Medulla oblongata (tissue), 1 donor: ENCODE measurements at regions not wholly inside any gene's neighbourhood (a gene's known extent, or its start where the extent isn't known, plus 50 kb on each side); places are given as distances from the start of the nearest gene placed in this dataset.
"Not testable (repeated sequence)": the region's sequence is repeated elsewhere in the genome, so short reads cannot be mapped to it uniquely, and the experiment has no call there.

Experiments used
- DNase-seq: peaks from one replicate; pipeline ENCODE4 v3.0.0-alpha.2; 2015; ENCODE audit errors: extremely low spot score

DNA sequence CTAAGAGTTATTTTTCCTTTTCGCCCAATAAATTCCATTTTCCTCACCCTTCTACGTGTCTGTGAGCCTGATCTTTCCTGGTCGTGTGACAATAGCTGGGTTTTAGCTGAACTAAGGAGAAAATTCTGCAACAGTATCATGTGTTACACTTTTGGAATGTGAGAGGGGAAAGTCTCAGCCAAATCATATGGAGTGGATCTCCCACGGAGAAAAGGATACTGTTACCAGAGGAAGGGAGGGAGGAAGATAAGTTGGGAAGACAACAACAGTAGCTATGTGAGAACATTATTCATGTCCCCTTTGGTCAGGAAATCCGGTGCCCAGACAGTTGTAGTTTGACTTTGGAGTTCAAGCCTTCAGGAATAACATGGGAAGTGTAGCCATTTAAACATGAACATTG lies 584.0 kb upstream of the RAG2 start:
- no peak for DNase-seq

- DNase-seq, result no peak
These were observed 579.7 kb upstream of the RAG2 start for GRCh38 chr11:37177721-37178120.

DNA sequence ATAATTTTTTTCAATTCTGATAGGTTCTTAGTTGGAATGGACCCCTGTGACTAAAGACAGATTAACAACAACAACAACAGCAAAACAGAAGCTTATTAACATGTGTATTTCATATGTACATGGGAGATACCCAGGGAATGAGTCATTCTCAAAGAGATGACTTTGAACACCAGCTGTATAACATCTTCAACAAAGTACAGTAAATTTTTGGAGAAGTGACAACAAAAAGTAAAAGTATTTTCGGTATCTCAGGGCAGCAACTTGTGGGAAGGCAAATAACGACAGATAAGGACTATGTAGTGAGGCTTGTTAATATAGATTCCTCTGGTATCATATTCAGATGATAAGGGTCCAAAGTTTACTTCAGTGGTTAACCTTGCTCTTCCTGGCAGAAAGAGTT lies 573.4 kb upstream of the RAG2 start:
- no peak for DNase-seq

DNA sequence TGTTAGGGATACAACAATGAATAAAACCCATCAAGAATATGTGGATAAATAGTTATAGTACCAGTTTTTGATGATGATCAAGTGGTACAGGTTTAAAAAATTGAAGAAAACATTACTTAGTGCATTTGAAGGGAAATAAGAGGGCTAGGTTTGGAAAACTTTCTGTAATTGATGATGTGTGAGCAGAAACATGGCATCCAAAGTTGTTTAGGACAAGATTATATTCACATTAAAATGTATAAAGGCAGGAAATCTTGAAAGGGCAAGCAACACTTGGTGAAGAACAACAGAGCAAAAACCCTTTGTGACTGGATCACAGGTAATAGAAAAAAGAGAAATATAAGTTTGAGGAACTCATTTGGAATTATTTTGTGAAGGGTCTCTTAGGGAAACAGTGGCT lies 572.3 kb upstream of the RAG2 start:
- no peak for DNase-seq

GRCh38 chr11:37145434-37145833 lies 547.4 kb upstream of the RAG2 start:
- DNase-seq, result not testable (repeated sequence)

- DNase-seq, result no peak
These were observed 544.6 kb upstream of the RAG2 start for GRCh38 chr11:37142591-37142990.

- DNase-seq, result no peak
These were observed 543.7 kb upstream of the RAG2 start for GRCh38 chr11:37141707-37142106.

DNA sequence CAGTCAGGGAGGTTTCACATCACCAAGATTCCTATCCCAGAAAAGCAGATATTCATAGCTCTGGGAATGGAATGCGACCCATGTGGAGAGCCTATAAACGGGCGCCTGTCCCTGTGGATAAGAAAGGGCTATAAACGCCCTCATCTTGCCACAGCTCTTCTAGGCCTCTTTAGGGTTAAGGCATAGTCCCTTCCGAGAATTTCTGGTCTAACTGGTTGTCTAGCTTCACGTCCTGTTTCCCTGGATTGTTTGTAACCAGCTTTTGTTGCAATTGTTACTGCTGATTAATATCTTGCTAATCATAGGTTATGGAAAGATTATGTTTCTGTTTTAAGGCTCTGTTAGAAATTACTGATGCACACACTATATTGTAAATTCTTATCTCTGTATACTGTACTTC lies 537.6 kb upstream of the RAG2 start:
- DNase-seq, result not testable (repeated sequence)

DNA sequence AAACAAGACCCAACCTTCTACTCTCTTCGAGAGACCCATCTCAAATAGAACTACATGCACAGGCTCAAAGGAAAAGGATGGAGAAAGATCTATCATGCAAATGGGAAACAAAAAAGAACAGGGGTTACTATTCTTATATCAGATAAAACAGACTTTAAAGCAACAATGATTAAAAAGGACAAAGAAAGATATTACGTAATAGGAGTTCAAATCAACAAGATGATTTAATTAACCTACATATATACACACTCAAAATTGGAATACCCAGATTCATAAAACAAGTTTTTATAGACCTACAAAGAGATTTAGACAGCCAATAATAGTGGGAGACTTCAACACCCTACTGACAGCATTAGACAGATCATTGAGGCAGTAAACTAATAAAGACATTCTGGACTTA lies 536.6 kb upstream of the RAG2 start:
- DNase-seq, result no peak

GRCh38 chr11:37124384-37124783 lies 526.3 kb upstream of the RAG2 start:
- DNase-seq, result no peak

DNA sequence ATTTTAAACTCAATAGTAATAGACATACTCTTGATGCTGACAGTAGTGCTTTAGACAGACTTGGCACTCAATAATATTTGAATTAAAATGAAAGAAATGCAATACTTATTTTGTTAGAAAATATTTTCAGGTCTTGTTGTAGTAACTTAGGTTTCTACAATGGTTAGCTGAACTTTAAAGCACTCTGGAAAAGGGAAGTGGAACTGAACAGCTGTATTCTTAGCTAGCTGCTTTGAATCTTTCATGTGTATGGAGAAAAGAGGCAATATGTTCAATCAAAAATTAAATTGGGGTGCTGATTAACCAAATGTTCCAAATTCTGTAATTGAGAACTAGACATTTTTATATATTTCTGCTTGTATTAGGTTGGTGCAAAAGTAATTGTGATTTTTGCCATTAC lies 517.9 kb upstream of the RAG2 start:
- DNase-seq, result no peak

DNA sequence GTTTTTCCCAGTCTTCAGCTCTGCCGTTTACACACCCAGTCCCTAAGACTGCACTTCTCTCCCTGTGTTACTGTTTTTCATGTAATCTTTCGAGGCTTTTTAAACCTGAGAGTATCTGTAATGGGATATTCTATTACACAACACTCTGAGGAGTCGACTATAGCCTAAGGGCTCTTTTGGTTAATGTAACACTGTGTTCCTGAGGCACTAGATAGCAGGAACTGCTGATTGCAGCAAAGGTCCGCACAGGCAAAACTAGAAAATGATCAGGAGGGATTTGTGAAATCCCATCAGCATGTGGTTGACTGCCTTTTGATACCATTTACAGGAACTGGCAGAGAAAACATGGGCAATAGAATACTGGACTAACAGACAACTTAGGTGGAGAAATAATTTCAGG lies 512.3 kb upstream of the RAG2 start:
- no peak for DNase-seq

DNA sequence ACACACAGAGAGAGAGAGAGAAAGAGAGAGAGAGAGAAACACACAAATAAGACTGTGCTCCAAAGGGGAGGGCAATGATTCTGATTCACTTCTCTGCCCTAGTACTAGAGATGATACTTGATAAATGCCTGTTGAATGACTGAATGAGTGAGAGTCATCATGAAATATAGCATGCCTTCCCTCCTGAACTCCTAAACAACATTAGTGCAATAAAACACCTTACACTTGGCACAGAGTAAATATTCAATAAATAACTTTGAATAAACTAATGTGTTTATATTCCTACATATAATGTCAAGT lies 511.2 kb upstream of the RAG2 start:
- DNase-seq, result no peak

DNA sequence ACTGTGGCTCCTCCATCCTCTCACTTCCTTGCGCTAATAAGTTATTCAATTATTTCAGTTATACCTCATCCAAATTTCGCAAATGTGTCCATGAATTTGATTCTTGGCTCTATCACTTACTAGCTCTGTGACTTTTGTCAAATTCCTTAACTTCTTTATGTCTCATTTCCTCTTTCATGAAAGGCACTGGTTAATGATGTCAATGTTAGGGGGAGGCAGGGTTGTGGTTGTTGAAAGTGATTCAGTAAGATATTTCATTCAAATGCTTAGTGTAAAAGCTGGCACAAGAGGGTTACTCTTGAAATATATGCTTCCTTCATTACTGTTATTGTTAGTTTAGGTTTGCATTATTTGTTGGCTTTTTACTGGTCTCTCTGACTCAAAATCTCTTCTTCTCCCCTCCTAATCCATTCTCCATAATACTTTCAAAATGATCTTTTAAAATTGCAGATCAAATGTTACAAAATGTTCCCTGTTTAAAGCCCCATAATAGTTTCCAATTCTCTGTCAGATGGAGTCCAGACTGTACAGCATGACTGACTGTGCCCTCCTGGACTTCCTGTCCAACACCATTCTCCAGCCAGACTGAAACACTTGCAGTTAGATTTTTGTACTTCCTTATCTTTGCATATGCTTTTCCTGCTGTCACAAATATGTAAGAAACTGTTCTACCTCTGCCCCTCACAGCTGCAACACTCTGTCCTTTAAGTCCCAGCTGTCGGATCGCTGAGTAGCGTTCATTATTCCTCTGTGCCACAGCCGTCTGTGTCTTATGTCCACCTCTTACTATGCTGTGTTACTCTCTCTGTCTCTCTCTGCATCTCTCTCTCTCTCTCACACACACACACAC lies 510.6 kb upstream of the RAG2 start:
- no peak for DNase-seq

DNA sequence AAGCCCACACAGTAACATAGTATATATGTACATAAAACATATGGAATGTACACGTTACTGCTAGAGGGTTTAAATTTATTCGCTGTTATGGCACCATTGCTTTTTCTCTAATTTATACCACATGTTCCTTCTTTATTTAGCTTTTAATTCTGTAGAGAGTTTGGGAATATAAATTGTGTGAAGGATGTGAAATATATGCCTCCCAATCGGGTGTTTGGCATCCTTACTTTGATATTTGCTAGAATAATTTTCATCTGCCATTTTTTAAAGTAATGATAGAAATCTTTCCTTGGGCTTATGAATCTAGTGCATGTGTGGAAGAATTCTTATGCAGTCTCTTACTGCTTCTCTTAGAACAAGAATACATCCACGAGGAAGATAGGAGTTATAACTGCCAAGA lies 509.8 kb upstream of the RAG2 start:
- no peak for DNase-seq

GRCh38 chr11:37107415-37107814 lies 509.4 kb upstream of the RAG2 start:
- no peak for DNase-seq

- no peak for DNase-seq
These were observed 507.4 kb upstream of the RAG2 start for GRCh38 chr11:37105427-37105826.

GRCh38 chr11:37104380-37104779 lies 506.3 kb upstream of the RAG2 start:
- DNase-seq, result no peak

- no peak for DNase-seq
These were observed 502.0 kb upstream of the RAG2 start for GRCh38 chr11:37100008-37100407.

DNA sequence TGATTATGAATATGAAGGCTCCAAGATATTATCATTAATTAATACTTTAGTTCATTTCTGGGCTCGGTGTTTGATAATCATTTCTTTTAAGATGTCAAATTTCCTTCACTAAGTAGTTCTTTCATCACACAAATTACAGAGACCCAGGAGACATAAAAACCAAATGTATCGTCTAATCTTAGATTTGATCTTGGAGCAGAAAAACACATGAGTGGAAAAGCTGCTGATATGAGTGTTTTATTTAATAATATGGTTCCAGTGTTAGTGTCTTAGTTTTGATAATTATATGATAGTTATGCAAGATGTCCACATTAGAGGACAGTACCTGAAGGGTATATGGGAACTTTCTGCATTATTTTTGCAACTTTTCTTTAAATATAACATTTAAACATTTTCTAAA lies 494.5 kb upstream of the RAG2 start:
- DNase-seq, result no peak

DNA sequence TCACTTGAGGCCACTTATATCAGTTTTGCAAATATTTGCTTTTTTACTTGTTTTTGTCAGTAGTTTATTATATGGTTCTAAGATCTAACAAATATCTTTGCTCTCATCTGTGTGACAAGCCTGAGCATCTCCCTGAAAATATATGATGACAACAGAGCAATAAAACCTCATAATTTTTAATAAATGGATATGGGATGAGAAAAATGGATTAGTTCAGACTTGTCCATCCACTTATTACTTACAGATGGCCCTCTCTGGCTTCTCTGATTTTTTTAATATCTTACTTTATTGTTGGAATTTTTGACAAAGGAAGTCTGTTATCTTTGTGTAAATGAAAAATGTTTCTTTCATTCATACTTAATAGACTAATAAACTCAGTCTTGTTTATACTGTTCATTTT lies 491.4 kb upstream of the RAG2 start:
- no peak for DNase-seq

DNA sequence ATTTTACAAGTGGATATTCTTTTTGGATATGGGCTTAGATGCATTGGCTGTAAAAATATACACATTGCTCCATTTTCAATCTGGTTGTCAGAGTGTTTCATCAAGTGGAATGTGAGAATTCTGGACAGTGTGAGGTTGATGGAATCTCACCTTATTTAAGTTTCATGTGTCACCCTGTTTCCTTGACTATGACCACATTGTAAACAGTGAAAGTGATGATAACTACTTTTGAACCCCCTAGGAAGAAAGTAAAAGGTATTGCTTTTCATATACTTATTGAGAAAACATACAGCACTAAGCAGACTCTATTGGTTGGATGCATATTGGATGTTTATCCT lies 490.5 kb upstream of the RAG2 start:
- no peak for DNase-seq

DNA sequence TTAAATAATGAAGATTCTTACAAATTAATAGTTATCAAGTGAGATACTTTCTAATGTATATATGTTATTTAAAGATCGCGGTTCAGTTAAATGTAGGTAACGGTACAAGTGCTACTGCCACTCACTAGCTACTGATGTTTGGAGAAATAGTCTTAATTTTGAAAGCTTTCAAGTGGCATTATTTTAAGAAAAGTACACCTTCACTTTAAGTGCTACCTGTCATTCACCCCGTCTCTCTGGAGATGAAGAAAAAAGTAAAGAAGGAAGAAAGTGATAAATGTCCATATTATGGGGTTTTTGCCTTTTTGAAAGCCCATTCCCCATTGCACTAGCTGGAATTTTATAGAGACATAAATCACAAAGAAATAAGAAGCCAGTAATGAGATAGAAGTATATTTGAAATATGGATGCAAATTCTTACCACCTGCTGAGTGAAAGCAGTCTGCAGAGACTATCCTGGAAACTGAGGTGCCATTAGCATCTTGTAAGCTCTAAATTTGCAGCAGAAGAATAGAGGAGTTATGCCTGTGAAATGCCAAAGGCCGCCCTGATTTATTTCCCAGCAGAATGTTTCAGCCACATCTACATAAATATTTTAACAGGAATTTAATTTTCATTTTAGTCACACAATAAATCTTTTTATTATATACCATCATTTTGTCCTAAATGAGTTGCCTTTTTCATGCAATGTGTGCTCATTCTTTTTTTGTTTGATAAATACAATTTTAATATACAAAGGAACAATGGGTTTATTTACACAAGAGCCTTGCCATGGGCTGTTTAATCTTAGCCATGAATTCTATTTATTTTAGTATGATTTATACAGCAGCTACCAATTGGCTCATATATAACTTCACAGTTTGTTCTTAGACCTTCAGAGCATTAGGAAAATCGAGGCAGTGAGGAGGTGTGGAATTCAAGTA lies 489.9 kb upstream of the RAG2 start:
- DNase-seq, result no peak
